Suppressor macrophage treated with lipopolysaccharide for 4 hours (primary cell): ENCODE measurements at regions not wholly inside any gene's neighbourhood (a gene's known extent, or its start where the extent isn't known, plus 50 kb on each side); places are given as distances from the start of the nearest gene placed in this dataset.
"Not testable (repeated sequence)": the region's sequence is repeated elsewhere in the genome, so short reads cannot be mapped to it uniquely, and the experiment has no call there.

Experiments used
- DNase-seq: peaks from one replicate; pipeline ENCODE4 v3.0.0-alpha.2; 2020

- no peak for DNase-seq
Measured at GRCh38 chr3:187533797-187534196, 136.4 kb downstream of the SST start.

DNA sequence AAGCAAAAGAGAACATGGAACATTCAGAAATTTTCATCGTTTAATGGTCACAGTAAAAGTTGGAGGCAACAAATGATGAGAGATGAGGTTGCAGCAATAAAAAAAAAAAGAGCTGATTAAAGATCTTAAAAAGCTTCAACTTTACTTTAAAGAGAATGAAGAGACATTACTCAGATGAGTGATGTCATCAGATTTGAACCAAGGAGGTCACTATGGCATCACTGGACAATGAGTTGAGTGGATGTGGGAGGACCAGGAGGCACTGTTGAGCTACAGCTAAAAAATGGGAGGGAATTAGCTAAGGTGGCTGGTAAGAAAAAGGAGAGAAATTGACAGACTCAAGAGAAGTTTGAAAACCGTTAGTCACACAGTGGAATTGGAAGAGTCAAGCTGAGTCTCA is 138.4 kb downstream of the SST start:
- DNase-seq: no peak

DNA sequence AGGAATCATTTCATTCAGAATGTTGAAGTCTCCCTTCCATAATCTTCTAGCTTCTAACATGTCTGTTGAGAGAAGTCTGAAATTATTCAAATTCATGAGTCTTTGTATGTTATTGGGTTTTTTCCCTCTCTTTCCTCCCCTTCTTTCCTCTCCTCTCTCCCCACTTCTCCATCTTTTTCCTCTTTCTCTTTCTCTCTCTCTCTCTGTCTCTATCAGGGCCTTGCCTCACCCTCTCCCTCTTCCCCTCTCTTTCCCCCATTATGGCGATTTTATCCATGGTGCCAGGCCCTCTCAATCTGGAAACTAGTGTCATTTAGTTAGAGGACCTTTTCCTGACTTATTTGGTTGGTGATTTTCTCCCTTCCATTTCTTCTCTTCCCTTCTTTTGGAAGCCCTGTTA is 147.3 kb downstream of the SST start:
- DNase-seq: no peak

GRCh38 chr3:187522293-187522692 is 147.9 kb downstream of the SST start:
- no peak for DNase-seq

- DNase-seq: no peak
Measured at GRCh38 chr3:187521546-187521945, 148.6 kb downstream of the SST start.

GRCh38 chr3:187520027-187520945 is 149.9 kb downstream of the SST start:
- DNase-seq: no peak

- no peak for DNase-seq
Measured at GRCh38 chr3:187519428-187519890, 150.7 kb downstream of the SST start.

- DNase-seq: no peak
Measured at GRCh38 chr3:187518616-187519015, 150.4 kb downstream of the RTP4 start.

DNA sequence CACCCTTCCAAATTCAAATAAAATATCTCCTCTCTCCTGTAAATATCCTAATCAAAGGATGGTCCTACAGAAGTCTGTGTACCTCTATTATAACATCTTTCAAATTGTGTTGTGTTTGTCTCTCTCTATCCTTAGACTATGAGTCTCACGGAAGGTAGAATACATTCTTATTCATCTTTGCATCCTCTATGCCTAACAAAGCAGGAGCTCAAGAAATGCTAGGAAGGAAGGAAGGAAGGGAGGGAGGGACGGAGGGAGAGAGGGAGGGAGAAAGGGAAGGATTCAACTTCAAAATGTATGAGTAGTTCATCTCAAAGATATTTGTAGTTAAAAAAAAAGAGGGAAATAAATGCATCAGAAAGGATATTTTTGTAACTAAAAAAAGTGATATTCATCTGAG is 150.0 kb downstream of the RTP4 start:
- DNase-seq: no peak

DNA sequence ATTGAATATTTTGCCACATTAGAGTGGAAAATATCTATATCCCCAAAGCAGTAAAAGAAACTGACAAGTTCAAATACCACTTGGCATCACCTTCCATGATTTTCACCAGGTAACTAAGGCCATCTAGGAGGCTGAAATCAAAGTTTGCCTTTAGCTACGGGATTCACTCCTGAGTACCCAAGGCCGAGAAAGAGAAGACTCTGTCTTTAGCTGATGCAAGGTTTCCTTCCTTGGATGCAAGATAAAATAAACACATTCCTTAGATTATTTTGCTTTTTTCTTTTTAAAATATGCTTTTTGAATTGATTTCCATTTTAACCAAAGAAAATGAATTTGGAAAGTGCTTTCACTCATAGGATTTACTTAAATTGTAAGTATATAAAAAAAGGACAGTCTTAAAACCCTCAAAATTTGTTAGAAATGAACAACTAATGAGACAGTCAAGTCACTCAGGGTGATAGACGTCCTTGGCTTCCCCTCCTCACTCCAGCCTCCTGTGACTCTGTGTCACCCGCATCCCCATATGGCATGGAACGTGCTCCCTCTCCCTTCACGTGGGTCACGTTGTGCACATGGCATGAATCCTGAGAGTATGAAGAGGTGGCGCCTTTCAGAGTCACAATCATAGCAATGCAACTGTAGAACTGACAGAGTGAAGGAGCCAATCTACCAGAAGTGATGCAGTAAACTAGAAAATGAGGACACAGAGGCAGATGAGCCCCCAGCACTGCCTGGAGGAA is 148.4 kb downstream of the RTP4 start:
- no peak for DNase-seq

DNA sequence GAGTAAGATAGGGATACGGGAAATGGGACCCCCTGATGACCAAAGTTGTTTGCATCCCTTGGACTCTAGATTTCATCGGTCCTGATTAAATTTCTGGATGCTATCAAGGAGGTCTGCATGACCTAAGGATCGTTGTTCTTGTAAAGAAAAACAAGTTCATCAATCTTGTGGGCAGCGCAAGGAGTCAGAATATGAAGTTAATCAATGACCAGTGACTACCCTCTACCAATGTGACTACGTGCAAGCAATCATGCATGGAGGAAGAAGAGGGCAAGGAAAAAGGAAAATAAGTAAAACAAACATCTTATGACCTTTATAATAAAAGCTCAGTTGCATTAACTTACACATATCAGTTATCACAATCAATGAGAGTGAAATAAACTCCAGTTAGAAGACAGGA is 139.7 kb downstream of the RTP4 start:
- no peak for DNase-seq

DNA sequence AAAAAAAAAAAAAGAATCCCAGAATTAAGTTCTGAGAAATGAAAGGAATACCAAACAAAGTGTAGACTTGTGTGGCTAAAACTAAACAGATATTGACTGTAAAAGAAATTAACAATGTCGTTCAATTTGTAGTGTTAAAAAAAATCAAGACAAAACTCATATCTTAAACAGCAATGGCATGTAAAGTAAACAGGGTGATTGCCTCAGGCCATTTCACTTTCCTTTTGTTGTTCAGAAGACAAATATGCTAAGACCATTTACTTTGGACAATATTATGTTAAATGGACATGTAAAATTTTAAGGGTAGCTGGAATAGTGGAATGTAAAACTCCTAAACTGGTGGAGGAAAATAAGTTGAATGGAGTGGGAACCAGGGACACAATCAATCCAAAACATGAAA is 139.1 kb downstream of the RTP4 start:
- DNase-seq: no peak

GRCh38 chr3:187504435-187504834 is 136.2 kb downstream of the RTP4 start:
- DNase-seq: no peak

GRCh38 chr3:187498211-187498724 is 130.1 kb downstream of the RTP4 start:
- DNase-seq: no peak

DNA sequence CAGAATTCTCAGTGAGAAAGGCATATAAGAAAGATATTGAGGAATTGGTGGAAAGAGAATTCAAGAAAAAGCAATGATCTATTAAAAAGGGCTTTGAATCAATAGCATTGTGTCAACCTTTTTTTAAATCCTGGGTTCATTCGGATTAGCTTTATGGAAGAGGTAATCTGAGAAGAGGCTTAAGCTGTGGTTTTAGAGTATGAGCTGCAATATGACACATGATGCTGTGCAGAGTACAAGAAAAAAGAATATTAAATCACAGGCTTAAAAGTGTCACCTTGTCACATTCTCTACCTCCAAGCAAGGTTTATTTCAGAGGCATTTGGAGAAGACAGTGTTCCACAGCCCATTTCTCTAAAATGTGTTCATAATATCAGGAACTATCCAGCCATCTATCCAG is 128.9 kb downstream of the RTP4 start:
- DNase-seq: no peak

DNA sequence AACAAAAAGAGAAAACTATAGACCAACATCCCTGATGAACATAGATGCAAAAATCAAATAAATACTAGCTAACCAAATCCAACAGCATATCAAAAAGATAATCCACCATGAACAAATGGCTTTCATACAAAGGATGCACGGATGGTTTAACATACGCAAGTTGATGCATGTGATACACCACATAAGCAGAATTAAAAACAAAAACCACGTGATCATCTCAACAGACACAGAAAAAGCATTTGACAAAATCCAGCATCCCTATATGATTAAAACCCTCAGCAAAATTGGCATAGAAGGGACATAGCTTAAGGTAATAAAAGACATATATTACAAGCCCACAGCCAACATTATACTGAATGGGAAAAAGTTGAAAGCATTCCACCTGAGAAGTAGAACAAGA is 125.9 kb downstream of the RTP4 start:
- DNase-seq: not testable (repeated sequence)

GRCh38 chr3:187491371-187491770 is 123.2 kb downstream of the RTP4 start:
- no peak for DNase-seq

DNA sequence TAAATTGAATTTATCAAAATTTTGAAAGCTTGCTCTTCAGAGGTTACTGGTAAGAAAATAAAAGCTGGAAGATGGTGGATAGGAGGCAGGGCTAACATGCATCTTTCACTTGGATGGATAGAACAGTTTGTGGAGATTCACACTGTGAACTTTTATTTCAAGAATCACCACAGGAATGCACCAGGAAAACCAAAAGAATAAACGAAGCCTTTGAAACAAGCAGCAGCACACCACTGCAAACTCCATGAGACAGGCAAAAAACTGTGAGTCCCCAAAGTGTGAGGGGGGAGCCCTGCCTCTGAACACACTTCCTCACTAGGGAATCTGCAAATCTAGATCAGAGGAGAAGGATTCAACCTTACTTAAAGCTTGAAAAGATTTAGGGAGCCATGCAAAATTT is 122.2 kb downstream of the RTP4 start:
- no peak for DNase-seq

DNA sequence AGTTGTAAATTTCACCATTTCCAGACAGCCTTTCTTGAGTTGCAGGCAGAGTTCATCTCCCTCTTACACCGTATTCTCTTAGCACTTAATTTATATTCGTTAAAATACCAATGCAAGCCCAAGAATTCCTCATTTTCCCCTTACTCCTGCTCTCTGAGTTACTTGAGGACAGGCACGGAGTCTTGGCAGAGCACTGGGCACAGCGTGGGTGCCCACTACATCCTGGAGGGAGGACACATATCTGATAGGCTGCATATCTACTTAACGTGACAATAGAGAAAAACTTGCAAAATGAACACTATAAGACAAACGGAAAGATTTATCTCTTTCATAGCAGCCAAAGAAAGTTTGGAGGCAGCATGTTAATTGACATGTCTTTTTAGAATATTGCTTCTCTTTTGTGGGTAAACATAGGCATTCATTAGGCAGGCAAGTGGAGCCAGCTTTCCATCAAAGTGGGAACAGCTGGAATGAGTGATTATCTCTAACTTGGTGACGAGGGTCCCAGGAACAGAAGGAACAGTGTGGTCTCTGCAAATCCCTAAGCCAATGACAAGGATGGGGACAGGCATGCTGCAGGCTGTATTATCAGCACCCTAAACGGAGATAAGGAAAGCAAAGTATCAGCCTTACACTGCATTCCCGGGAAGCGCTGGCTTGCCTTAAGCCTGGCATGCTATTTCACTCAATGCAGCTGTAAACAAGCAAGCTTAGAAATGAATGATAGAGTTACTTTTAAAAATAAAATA is 116.5 kb downstream of the RTP4 start:
- DNase-seq: no peak

DNA sequence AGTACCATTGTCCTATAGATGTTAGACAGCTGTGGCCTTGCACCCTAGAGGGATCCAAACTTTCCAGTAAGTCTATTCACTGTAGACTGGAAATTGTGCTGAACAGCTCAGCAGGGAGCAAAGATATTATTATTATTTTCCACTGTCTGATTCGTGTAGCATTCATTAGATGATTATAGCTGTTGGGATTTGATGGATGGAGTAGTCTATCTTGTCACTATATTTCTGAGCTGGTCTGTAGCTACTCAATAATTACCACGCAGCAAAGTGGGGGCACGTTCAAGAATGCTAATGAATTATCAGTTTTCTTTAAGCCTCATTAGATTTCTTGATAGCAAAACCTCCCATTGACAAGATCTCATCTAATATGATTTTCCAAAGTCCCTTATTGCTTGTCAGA is 113.2 kb downstream of the RTP4 start:
- no peak for DNase-seq

- not testable (repeated sequence) for DNase-seq
Measured at GRCh38 chr3:187475613-187476012, 107.4 kb downstream of the RTP4 start.

DNA sequence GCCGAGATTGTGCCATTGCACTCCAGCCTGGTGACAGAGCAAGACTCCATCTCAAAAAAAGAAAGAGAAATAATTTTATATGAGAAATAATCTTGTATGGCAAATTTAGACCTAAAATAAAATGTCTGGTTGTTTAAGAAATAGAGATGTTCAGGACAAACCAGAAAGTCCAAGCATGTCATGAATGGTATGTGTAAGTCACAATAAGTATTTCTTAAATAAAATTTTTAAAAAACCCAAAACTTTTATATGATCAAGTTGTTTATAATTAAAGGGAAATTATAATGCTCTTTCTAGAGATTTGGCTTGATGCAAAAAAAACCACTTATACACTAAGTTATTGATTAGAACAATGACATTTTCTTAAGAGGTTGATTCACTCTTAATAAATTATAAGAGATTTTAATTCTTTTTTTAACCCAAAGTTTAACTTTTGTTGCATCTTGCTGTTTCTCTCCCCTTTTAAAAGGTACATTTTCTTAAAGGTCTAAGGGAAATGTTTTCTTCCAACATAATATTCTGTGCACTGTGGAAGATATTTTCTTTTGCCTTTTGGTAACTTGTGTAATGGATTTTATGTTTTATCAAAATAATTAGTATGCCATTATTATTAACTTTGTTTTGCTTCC is 105.7 kb downstream of the RTP4 start:
- DNase-seq: no peak

DNA sequence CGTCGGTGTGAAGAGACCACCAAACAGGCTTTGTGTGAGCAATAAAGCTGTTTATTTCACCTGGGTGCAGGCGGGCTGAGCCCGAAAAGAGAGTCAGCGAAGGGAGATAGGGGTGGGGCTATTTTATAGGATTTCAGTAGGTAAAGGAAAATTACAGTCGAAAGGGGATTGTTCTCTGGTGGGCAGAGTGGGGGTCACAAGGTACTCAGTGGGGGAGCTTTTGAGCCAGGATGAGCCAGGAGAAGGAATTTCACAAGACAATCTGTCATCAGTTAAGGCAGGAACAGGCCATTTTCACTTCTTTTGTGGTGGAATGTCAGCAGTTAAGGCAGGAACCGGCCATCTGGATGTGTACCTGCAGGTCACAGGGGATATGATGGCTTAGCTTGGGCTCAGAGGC is 98.1 kb downstream of the RTP4 start:
- not testable (repeated sequence) for DNase-seq
